ENCODE measurements at regions not wholly inside any gene's neighbourhood (a gene's known extent, or its start where the extent isn't known, plus 50 kb on each side); places are given as distances from the start of the nearest gene placed in this dataset.

DNA sequence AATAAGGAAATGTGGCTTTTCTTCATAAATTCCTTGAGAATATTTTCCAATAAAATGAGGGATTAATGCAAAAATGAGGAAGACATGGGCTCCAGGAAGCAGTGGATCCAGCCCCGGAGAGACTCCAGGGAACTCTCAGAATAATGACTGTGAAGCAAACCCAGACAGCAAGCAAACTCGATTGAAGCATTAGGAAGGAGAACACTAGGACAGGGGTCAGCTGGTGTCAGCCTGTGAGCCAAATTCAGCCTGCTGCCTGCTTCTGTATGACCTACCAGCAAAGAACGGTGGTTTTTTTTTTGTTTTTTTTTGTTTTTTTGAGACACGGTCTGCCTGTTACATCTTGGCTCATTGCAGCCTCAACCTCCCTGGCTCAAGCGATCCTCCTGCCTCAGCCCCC, 133.9 kb upstream of the FOXN2 start:
- no peak for TF ChIP-seq CTCF (IDR thresholded peaks at IDR 0.05)
- TF ChIP-seq POLR2A (IDR thresholded peaks at IDR 0.05), result no peak
- no peak for TF ChIP-seq POLR2AphosphoS5 (IDR thresholded peaks at IDR 0.05)
- no peak for TF ChIP-seq EP300 (IDR thresholded peaks at IDR 0.05; ENCODE audit: low read depth)
